WTC11 (cell line): ENCODE measurements at regions not wholly inside any gene's neighbourhood (a gene's known extent, or its start where the extent isn't known, plus 50 kb on each side); places are given as distances from the start of the nearest gene placed in this dataset.

ENCODE experiments used
- ATF2 ChIP-seq: sonication (generic); formaldehyde crosslinking; IDR thresholded peaks from 2 replicates; pipeline ENCODE4 v1.8.1; 2022; ENCODE audit warnings: low read depth, missing genetic modification reagents, borderline replicate concordance
- ATF3 ChIP-seq: sonication (generic); formaldehyde crosslinking; conservative IDR thresholded peaks from 2 replicates; pipeline ENCODE4 v1.8.1; 2022; ENCODE audit warnings: mild to moderate bottlenecking, missing genetic modification reagents
- CREB1 ChIP-seq: sonication (generic); formaldehyde crosslinking; IDR thresholded peaks from 2 replicates; pipeline ENCODE4 v1.8.0; 2023; ENCODE audit warnings: mild to moderate bottlenecking, missing genetic modification reagents
- CTCF ChIP-seq: fragments of 200-600 bp; IDR thresholded peaks from 2 replicates; pipeline ENCODE4 v1.8.0; 2022; ENCODE audit warnings: antibody characterized with exemption
- GTF2I ChIP-seq: fragments of 250-450 bp; sonication (Bioruptor Pico); conservative IDR thresholded peaks from 2 replicates; pipeline ENCODE4 v1.4.0; 2021; ENCODE audit warnings: mild to moderate bottlenecking
- MAX ChIP-seq: sonication (generic); formaldehyde crosslinking; IDR thresholded peaks from 2 replicates; pipeline ENCODE4 v1.8.0; 2022; ENCODE audit warnings: mild to moderate bottlenecking, missing genetic modification reagents
- MXD4 ChIP-seq: fragments of 250-450 bp; sonication (Bioruptor Pico); IDR thresholded peaks from 2 replicates; pipeline ENCODE4 v1.8.0; 2021; ENCODE audit warnings: mild to moderate bottlenecking, moderate library complexity, borderline replicate concordance
- NFE2L1 ChIP-seq: sonication (generic); formaldehyde crosslinking; IDR thresholded peaks from 2 replicates; pipeline ENCODE4 v1.8.1; 2023; ENCODE audit warnings: missing genetic modification reagents
- TEAD1 ChIP-seq: sonication (generic); formaldehyde crosslinking; IDR thresholded peaks from 2 replicates; pipeline ENCODE4 v1.8.0; 2022; ENCODE audit warnings: mild to moderate bottlenecking, missing genetic modification reagents
- USF1 ChIP-seq: sonication (generic); formaldehyde crosslinking; IDR thresholded peaks from 2 replicates; pipeline ENCODE4 v1.8.0; 2022; ENCODE audit warnings: mild to moderate bottlenecking, missing genetic modification reagents
- USF2 ChIP-seq: sonication (generic); formaldehyde crosslinking; IDR thresholded peaks from 2 replicates; pipeline ENCODE4 v1.8.1; 2023; ENCODE audit warnings: mild to moderate bottlenecking, missing genetic modification reagents, moderate library complexity
- ZNF317 ChIP-seq: sonication (generic); formaldehyde crosslinking; IDR thresholded peaks from 2 replicates; pipeline ENCODE4 v1.8.1; 2023; ENCODE audit warnings: low read depth, mild to moderate bottlenecking, moderate library complexity, missing genetic modification reagents, borderline replicate concordance

GRCh38 chr1:208486677-208487076 lies 242.5 kb upstream of the PLXNA2 start:
- no peak for TF ChIP-seq CTCF
- no peak for TF ChIP-seq NFE2L1
- no peak for TF ChIP-seq USF2 (CRISPR knock-in tag)
- TF ChIP-seq USF1 (CRISPR knock-in tag): no peak
- no peak for TF ChIP-seq MXD4 (CRISPR knock-in tag)
- no peak for TF ChIP-seq CREB1 (CRISPR knock-in tag)
- TF ChIP-seq ATF2 (CRISPR knock-in tag): no peak
- TF ChIP-seq ZNF317: no peak
- no peak for TF ChIP-seq MAX (CRISPR knock-in tag)
- no peak for TF ChIP-seq ATF3 (CRISPR knock-in tag)
- TF ChIP-seq GTF2I (CRISPR knock-in tag): no peak
- no peak for TF ChIP-seq TEAD1 (CRISPR knock-in tag)
